DOHH2 (cell line): ENCODE measurements at regions not wholly inside any gene's neighbourhood (a gene's known extent, or its start where the extent isn't known, plus 50 kb on each side); places are given as distances from the start of the nearest gene placed in this dataset.

ENCODE experiments used
- H3F3A ChIP-seq: fragments of 200-600 bp; sonication (generic), shearing (Covaris generic); 2 replicates; pipeline ENCODE4 v1.6.0; 2016; ENCODE audit warnings: antibody characterized with exemption, mild to moderate bottlenecking; ENCODE audit not compliant: control insufficient read depth, insufficient read depth
- H3K27ac ChIP-seq: fragments of 200-600 bp; sonication (generic); 2 replicates; pipeline ENCODE4 v1.5.1; 2014; ENCODE audit warnings: low read depth, mild to moderate bottlenecking, low read length, moderate library complexity
- H3K27me3 ChIP-seq: fragments of 200-600 bp; sonication (generic); 2 replicates; pipeline ENCODE4 v1.6.1; 2014; ENCODE audit warnings: mild to moderate bottlenecking, low read length, mixed read lengths; ENCODE audit not compliant: control insufficient read depth
- H3K36me3 ChIP-seq: fragments of 200-600 bp; sonication (generic); 2 replicates; pipeline ENCODE4 v1.6.1; 2014; ENCODE audit warnings: mild to moderate bottlenecking, low read length, moderate library complexity, mixed read lengths; ENCODE audit not compliant: control insufficient read depth
- H3K4me1 ChIP-seq: fragments of 200-600 bp; sonication (generic); 2 replicates; pipeline ENCODE4 v1.6.1; 2014; ENCODE audit warnings: mild to moderate bottlenecking, low read length, mixed read lengths; ENCODE audit not compliant: control insufficient read depth
- H3K4me2 ChIP-seq: fragments of 200-600 bp; sonication (generic); 2 replicates; pipeline ENCODE4 v1.6.0; 2014; ENCODE audit warnings: mild to moderate bottlenecking, low read length, moderate library complexity
- H3K4me3 ChIP-seq: fragments of 200-600 bp; sonication (generic); 2 replicates; pipeline ENCODE4 v1.5.1; 2014; ENCODE audit warnings: mild to moderate bottlenecking, low read length, mixed read lengths
- H3K79me2 ChIP-seq: fragments of 200-600 bp; sonication (generic); 2 replicates; pipeline ENCODE4 v1.6.1; 2014; ENCODE audit warnings: mild to moderate bottlenecking, low read length, mixed read lengths; ENCODE audit not compliant: control insufficient read depth
- H3K9me2 ChIP-seq: fragments of 200-600 bp; sonication (generic); replicated peaks from 2 replicates; pipeline ENCODE4 v1.6.1; 2014; ENCODE audit warnings: mild to moderate bottlenecking, low read length, mixed read lengths; ENCODE audit not compliant: control insufficient read depth
- H3K9me3 ChIP-seq: fragments of 200-600 bp; sonication (generic); 2 replicates; pipeline ENCODE4 v1.6.1; 2014; ENCODE audit warnings: antibody characterized with exemption, low read length, mixed read lengths; ENCODE audit not compliant: control insufficient read depth, insufficient read depth
- H4K20me1 ChIP-seq: fragments of 200-600 bp; sonication (generic); 2 replicates; pipeline ENCODE4 v1.6.0; 2014; ENCODE audit warnings: low read depth, mild to moderate bottlenecking, antibody characterized with exemption, low read length, moderate library complexity; ENCODE audit not compliant: control insufficient read depth, insufficient read depth
- EZH2phosphoT487 ChIP-seq: fragments of 200-600 bp; sonication (generic); IDR thresholded peaks from 2 replicates; pipeline ENCODE4 v1.6.1; 2017; ENCODE audit warnings: borderline replicate concordance, mild to moderate bottlenecking, antibody characterized with exemption, low read length, moderate library complexity, mixed read lengths
- TF ChIP-seq, protein P1 (sequence below): fragments of 200-600 bp; sonication (generic); IDR thresholded peaks from one replicate; pipeline ENCODE4 v1.5.1; 2014; ENCODE audit warnings: antibody characterized with exemption, mild to moderate bottlenecking, low read depth, low read length; ENCODE audit not compliant: poor library complexity, severe bottlenecking

DNA sequence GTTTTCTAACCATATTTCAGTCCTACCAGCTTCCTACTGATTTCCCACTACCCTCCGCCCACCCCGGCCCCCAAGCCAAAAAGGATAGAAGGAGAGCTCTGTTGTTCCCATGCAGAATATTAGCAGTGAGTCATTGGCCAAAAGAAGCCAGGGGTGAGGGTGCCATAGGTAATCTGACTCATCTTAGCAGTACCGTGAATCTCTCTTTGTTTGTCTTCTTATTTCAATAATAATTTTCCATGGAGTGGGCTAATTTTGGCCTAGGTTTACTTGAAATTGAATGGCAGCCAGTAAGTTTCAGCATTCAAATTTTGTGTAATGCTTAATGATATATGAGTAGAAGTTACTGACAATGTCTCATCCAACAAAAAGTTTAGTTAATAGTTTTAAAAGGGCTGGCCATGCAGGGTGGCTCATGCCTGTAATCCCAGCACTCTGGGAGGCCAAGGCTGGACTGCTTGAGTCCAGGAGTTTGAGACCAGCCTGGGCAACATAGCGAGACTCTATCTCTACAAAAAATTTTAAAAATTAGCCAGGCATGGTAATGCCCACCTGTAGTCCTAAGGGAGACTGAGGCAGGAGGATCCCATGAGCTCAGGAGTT, 74.2 kb downstream of the C9orf152 start:
- no peaks in the 10 kb centered on the region for H4K20me1 ChIP-seq
- no peaks in the 10 kb centered on the region for H3K9me3 ChIP-seq
- H3K4me3 ChIP-seq: no peak overlapping the region
- H3F3A ChIP-seq: peaks cover 15% of the 10 kb centered on the region
- peaks cover 83% of the 10 kb centered on the region for H3K36me3 ChIP-seq
- no peaks in the 10 kb centered on the region for H3K27me3 ChIP-seq
- no peak overlapping the region; the same call in 1 of the 2 replicates for H3K27ac ChIP-seq
- peaks cover 63% of the 10 kb centered on the region for H3K4me1 ChIP-seq
- no peak overlapping the region for H3K4me2 ChIP-seq
- H3K79me2 ChIP-seq: peaks cover 97% of the 10 kb centered on the region
- TF ChIP-seq, protein P1, sequence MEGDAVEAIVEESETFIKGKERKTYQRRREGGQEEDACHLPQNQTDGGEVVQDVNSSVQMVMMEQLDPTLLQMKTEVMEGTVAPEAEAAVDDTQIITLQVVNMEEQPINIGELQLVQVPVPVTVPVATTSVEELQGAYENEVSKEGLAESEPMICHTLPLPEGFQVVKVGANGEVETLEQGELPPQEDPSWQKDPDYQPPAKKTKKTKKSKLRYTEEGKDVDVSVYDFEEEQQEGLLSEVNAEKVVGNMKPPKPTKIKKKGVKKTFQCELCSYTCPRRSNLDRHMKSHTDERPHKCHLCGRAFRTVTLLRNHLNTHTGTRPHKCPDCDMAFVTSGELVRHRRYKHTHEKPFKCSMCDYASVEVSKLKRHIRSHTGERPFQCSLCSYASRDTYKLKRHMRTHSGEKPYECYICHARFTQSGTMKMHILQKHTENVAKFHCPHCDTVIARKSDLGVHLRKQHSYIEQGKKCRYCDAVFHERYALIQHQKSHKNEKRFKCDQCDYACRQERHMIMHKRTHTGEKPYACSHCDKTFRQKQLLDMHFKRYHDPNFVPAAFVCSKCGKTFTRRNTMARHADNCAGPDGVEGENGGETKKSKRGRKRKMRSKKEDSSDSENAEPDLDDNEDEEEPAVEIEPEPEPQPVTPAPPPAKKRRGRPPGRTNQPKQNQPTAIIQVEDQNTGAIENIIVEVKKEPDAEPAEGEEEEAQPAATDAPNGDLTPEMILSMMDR: no peak
- TF ChIP-seq EZH2phosphoT487: no peak
- no peaks in the 10 kb centered on the region for H3K9me2 ChIP-seq

DNA sequence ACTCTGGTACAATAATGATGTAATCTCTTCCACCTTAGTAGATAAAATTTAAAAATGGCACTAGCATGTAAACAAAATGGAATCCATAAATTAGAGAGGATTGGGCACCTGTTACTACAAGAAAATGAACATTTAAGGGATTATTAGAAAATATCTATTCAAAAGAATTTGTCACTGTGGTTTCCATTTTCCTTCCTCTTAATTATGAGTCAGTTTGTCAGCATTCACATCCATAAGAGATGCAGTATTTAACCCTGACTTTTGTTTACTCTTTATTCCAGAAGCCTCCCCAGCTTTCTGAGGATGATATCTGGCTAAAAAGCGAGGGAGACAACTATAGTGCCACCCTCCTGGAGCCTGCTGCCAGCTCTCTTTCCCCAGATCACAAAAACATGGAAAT, 72.1 kb downstream of the C9orf152 start:
- Histone ChIP-seq H3K27me3 (no peaks in the 10 kb centered on the region), H3K27ac (no peak overlapping the region), H3K4me1 (peaks cover 63% of the 10 kb centered on the region), H4K20me1 (no peaks in the 10 kb centered on the region), H3F3A (no peaks in the 10 kb centered on the region), H3K9me2 (no peaks in the 10 kb centered on the region), H3K79me2 (peaks cover 98% of the 10 kb centered on the region), H3K9me3 (no peaks in the 10 kb centered on the region), H3K4me3 (no peak overlapping the region), H3K36me3 (peaks cover 91% of the 10 kb centered on the region), H3K4me2 (no peak overlapping the region)
- TF ChIP-seq EZH2phosphoT487: no peak
- TF ChIP-seq, protein P1: no peak

DNA sequence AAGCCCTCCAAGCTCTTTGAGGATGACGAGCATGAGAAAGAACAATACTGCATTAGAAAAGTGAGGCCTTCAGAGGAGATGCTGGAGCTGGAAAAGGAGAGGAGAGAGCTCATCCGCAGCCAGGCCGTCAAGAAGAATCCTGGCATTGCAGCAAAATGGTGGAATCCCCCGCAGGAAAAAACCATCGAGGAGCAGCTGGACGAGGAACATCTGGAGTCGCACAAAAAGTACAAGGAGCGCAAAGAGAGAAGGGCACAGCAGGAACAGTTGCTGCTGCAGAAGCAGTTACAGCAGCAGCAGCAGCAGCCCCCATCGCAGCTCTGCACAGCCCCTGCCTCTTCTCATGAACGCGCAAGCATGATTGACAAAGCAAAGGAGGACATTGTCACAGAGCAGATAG, 71.2 kb downstream of the C9orf152 start:
- Histone ChIP-seq H3K9me3 (no peaks in the 10 kb centered on the region), H3K4me2 (no peak overlapping the region), H3K27ac (no peak overlapping the region), H3K79me2 (peaks cover 98% of the 10 kb centered on the region), H3K4me1 (peaks cover 63% of the 10 kb centered on the region), H3F3A (no peaks in the 10 kb centered on the region), H3K4me3 (no peak overlapping the region), H3K9me2 (no peaks in the 10 kb centered on the region), H3K36me3 (peaks cover 91% of the 10 kb centered on the region), H4K20me1 (no peaks in the 10 kb centered on the region), H3K27me3 (no peaks in the 10 kb centered on the region)
- TF ChIP-seq EZH2phosphoT487: no peak
- TF ChIP-seq, protein P1: no peak

DNA sequence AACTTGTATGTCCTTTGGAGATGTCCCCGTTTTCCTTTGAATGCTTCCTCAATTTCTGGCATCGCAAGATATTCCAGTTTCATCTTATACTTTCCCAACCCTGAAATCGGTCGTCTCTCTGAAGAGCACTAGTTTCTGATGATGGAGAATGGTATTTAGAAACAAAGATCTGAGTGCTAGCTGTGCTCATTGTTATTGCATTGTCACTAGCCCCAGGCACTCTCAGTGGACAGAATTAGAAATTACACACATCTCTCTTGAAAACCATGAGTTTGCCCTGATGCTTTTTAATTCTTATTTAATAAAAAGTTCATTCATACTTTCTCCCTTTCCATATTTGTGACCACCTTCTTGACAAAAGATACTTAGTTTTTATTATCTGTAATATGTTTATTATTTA, 67.7 kb downstream of the C9orf152 start:
- H3K9me3 ChIP-seq: no peaks in the 10 kb centered on the region
- peaks cover 72% of the 10 kb centered on the region for H3K4me1 ChIP-seq
- no peaks in the 10 kb centered on the region for H3K9me2 ChIP-seq
- TF ChIP-seq EZH2phosphoT487: no peak
- TF ChIP-seq, protein P1: no peak
- peaks cover 14% of the 10 kb centered on the region for H3F3A ChIP-seq
- no peaks in the 10 kb centered on the region for H3K27me3 ChIP-seq
- peaks cover 100% of the 10 kb centered on the region for H3K79me2 ChIP-seq
- no peak overlapping the region for H3K27ac ChIP-seq
- H3K4me3 ChIP-seq: no peak overlapping the region
- H3K36me3 ChIP-seq: peaks cover 95% of the 10 kb centered on the region
- no peaks in the 10 kb centered on the region for H4K20me1 ChIP-seq
- H3K4me2 ChIP-seq: no peak overlapping the region
